NT2/D1 (cell line): ENCODE measurements at regions not wholly inside any gene's neighbourhood (a gene's known extent, or its start where the extent isn't known, plus 50 kb on each side); places are given as distances from the start of the nearest gene placed in this dataset.

Experiments used
- DNase-seq: peaks from one replicate; pipeline ENCODE4 v3.0.0-alpha.2; 2011; ENCODE audit warnings: low read depth, low spot score
- H3K27me3 ChIP-seq: 2 replicates; pipeline ENCODE4 v1.6.0; 2011; ENCODE audit warnings: mild to moderate bottlenecking; ENCODE audit not compliant: insufficient read length, insufficient read depth
- H3K36me3 ChIP-seq: 2 replicates; pipeline ENCODE4 v1.6.1; 2011; ENCODE audit warnings: mild to moderate bottlenecking, low read length, mixed read lengths; ENCODE audit not compliant: insufficient read depth, insufficient read length
- H3K4me1 ChIP-seq: 2 replicates; pipeline ENCODE4 v1.5.1; 2011; ENCODE audit not compliant: insufficient read depth, insufficient read length
- H3K4me3 ChIP-seq: 2 replicates; pipeline ENCODE4 v1.5.1; 2011; ENCODE audit warnings: low read depth; ENCODE audit not compliant: insufficient read length
- H3K9ac ChIP-seq: 2 replicates; pipeline ENCODE4 v1.6.0; 2011; ENCODE audit warnings: low read depth; ENCODE audit not compliant: insufficient read length
- H3K9me3 ChIP-seq: 2 replicates; pipeline ENCODE4 v1.5.1; 2011; ENCODE audit warnings: mild to moderate bottlenecking, low read length; ENCODE audit not compliant: insufficient read depth
- SUZ12 ChIP-seq: IDR thresholded peaks from 2 replicates; pipeline ENCODE4 v1.6.1; 2011; ENCODE audit not compliant: insufficient read length, insufficient read depth; ENCODE audit errors: extremely low read depth
- YY1 ChIP-seq: IDR thresholded peaks from 2 replicates; pipeline ENCODE4 v1.6.1; 2011; ENCODE audit not compliant: insufficient read length, insufficient read depth
- ZNF274 ChIP-seq: IDR thresholded peaks from 2 replicates; pipeline ENCODE4 v1.6.1; 2011; ENCODE audit warnings: mild to moderate bottlenecking, low read depth, low read length

GRCh38 chr2:78710632-78711375, 314.7 kb upstream of the REG3G start:
- no peaks in the 10 kb centered on the region for H3K36me3 ChIP-seq

GRCh38 chr2:78715293-78715692, 310.2 kb upstream of the REG3G start:
- no peaks in the 10 kb centered on the region for H3K27me3 ChIP-seq
- no peak overlapping the region for H3K9ac ChIP-seq
- H3K36me3 ChIP-seq, result no peaks in the 10 kb centered on the region
- no peak for TF ChIP-seq ZNF274
- no peak for TF ChIP-seq YY1
- no peak for TF ChIP-seq SUZ12
- H3K9me3 ChIP-seq, result no peaks in the 10 kb centered on the region
- DNase-seq, result no peak
- no peaks in the 10 kb centered on the region for H3K4me1 ChIP-seq
- H3K4me3 ChIP-seq, result no peak overlapping the region

More at GRCh38 chr2:78710632-78711375, 314.7 kb upstream of the REG3G start:
- Histone ChIP-seq H3K9ac (no peak overlapping the region), H3K4me3 (no peak overlapping the region), H3K9me3 (no peaks in the 10 kb centered on the region), H3K4me1 (no peaks in the 10 kb centered on the region), H3K27me3 (no peaks in the 10 kb centered on the region)
- no peak for DNase-seq
- TF ChIP-seq YY1 (no peak), ZNF274 (no peak), SUZ12 (no peak)

DNA sequence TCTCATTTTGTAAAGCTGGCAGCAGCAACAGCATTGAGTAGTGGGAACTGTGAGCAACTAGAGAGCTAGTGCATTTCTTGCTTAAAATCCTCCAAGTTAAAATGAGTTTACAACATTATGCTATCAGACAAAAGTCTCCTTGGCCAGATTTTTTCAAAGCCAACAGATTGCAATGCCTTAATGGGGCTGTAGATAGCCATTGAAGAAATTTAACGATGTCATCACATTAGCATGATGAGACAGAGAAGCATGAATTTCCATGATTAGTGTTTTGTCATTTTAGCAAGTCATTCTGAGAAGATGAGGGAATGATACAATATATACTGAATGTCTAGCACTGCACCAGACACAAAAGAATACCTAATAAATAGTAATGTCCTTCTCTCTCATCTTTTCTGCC, 307.5 kb upstream of the REG3G start:
- Histone ChIP-seq H3K4me1 (no peaks in the 10 kb centered on the region), H3K36me3 (no peaks in the 10 kb centered on the region), H3K9me3 (no peaks in the 10 kb centered on the region), H3K27me3 (no peaks in the 10 kb centered on the region), H3K9ac (no peak overlapping the region), H3K4me3 (no peak overlapping the region)
- TF ChIP-seq ZNF274 (no peak), YY1 (no peak), SUZ12 (no peak)
- DNase-seq, result no peak

DNA sequence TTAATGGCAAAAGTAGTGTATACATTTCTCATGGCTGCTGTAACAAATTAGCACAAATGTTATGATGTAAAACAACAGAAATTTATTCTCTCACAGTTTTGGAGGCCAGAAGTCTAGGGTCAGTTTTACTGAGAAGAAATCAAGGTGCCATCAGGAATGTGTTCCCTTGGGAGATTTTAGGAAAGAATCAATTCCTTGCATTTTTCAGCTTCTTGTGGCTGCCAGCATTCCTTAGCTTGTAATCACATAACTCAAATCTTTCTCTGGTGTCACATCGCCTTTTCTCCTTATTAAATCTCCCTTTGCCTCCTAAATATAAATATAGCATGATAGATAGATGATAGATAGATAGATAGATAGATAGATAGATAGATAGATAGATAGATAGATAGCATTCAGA, 307.0 kb upstream of the REG3G start:
- DNase-seq, result peak; percentile 9
- H3K36me3 ChIP-seq, result no peaks in the 10 kb centered on the region
- H3K27me3 ChIP-seq, result no peaks in the 10 kb centered on the region
- H3K9ac ChIP-seq, result no peak overlapping the region
- TF ChIP-seq ZNF274 (no peak), YY1 (no peak), SUZ12 (no peak)
- no peak overlapping the region for H3K4me3 ChIP-seq
- no peaks in the 10 kb centered on the region for H3K9me3 ChIP-seq
- H3K4me1 ChIP-seq, result no peaks in the 10 kb centered on the region

DNA sequence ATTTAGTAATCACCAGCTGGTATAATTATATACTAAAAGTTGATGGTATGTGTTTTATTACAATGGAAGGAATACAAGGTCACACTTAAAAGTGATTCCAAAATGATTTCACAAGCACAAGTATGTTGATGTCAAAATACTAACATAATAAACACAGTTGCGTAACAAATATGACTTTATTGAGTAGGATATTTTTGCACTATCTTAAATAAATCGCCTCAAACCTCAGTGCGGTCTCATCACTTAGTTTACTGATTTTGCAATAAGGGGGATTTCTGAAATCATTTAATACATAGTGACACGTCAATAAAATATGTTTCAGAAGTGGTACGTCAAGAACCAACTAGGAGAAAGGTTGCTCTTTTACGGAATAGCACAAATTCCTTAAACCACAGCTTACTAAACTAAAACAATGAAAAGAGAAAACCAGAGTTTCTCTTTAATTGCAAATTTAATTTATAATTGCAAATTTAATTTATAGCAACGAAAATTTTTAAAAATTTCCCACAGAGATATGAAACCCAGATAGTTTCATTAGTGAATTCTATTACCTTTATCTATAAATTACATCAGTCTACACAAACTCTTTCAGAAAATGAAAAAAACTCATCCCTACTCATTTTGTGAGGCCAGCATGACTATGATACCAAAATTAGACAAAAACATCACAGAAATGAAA, 304.0 kb upstream of the REG3G start:
- Histone ChIP-seq H3K36me3 (no peaks in the 10 kb centered on the region), H3K4me3 (no peak overlapping the region), H3K9me3 (no peaks in the 10 kb centered on the region), H3K27me3 (no peaks in the 10 kb centered on the region), H3K4me1 (no peaks in the 10 kb centered on the region), H3K9ac (no peak overlapping the region)
- no peak for TF ChIP-seq YY1
- TF ChIP-seq SUZ12, result no peak
- no peak for TF ChIP-seq ZNF274
- no peak for DNase-seq

GRCh38 chr2:78734221-78734620, 291.3 kb upstream of the REG3G start:
- no peaks in the 10 kb centered on the region for H3K27me3 ChIP-seq
- TF ChIP-seq ZNF274 (no peak), YY1 (no peak), SUZ12 (no peak)
- no peak for DNase-seq
- H3K4me3 ChIP-seq, result no peak overlapping the region
- H3K4me1 ChIP-seq, result no peaks in the 10 kb centered on the region
- H3K36me3 ChIP-seq, result no peaks in the 10 kb centered on the region
- H3K9me3 ChIP-seq, result no peaks in the 10 kb centered on the region
- H3K9ac ChIP-seq, result no peak overlapping the region

DNA sequence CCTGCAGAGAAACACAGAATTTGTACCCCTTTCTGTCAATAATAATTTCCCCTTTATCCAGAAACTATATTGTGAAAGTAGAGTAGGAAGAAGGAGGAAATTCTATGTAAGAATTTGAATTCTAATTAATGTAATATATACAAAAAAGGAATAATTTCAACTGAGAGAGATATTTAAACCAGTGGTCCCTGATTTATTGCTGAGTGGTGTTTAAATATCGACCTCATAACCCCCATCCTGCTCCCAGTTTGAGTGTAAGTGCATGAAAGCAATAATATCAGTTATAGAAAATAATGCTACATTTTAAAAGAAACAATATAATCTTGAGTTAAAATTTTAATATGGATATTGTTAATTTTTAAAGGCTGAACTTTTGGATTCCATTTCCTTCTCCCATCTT, 286.2 kb upstream of the REG3G start:
- Histone ChIP-seq H3K4me3 (no peak overlapping the region), H3K4me1 (no peaks in the 10 kb centered on the region), H3K9ac (no peak overlapping the region), H3K27me3 (no peaks in the 10 kb centered on the region), H3K9me3 (no peaks in the 10 kb centered on the region), H3K36me3 (no peaks in the 10 kb centered on the region)
- TF ChIP-seq ZNF274 (no peak), SUZ12 (no peak), YY1 (no peak)
- no peak for DNase-seq
